ENCODE measurements at regions not wholly inside any gene's neighbourhood (a gene's known extent, or its start where the extent isn't known, plus 50 kb on each side); places are given as distances from the start of the nearest gene placed in this dataset.

GRCh38 chr12:42819846-42820245 is 230.3 kb upstream of the PRICKLE1 start:
- DNase-seq (ENCODE audit: low read depth in 2 of 3, low spot score in 2 of 3) = no peak

GRCh38 chr12:42815068-42815467 is 225.5 kb upstream of the PRICKLE1 start:
- DNase-seq (ENCODE audit: low read depth in 2 of 3, low spot score in 2 of 3) = no peak

- DNase-seq (ENCODE audit: low read depth in 2 of 3, low spot score in 2 of 3) = no peak
Observed at GRCh38 chr12:42812871-42813270, 223.3 kb upstream of the PRICKLE1 start.

- DNase-seq (ENCODE audit: low read depth in 2 of 3, low spot score in 2 of 3) = no peak
Observed at GRCh38 chr12:42812086-42812485, 222.5 kb upstream of the PRICKLE1 start.

GRCh38 chr12:42810006-42810405 is 220.5 kb upstream of the PRICKLE1 start:
- DNase-seq (ENCODE audit: low read depth in 2 of 3, low spot score in 2 of 3) = no peak

GRCh38 chr12:42809226-42809625 is 219.7 kb upstream of the PRICKLE1 start:
- DNase-seq (ENCODE audit: low read depth in 2 of 3, low spot score in 2 of 3) = no peak

- no peak for DNase-seq (ENCODE audit: low read depth in 2 of 3, low spot score in 2 of 3)
Observed at GRCh38 chr12:42807766-42808165, 218.2 kb upstream of the PRICKLE1 start.

- DNase-seq (ENCODE audit: low read depth in 2 of 3, low spot score in 2 of 3) = no peak
Observed at GRCh38 chr12:42807251-42807650, 217.7 kb upstream of the PRICKLE1 start.

GRCh38 chr12:42804928-42805327 is 215.4 kb upstream of the PRICKLE1 start:
- DNase-seq (ENCODE audit: low read depth in 2 of 3, low spot score in 2 of 3) = no peak

GRCh38 chr12:42802785-42803189 is 213.2 kb upstream of the PRICKLE1 start:
- DNase-seq (ENCODE audit: low read depth in 2 of 3, low spot score in 2 of 3) = no peak

GRCh38 chr12:42801271-42801670 is 211.7 kb upstream of the PRICKLE1 start:
- DNase-seq (ENCODE audit: low read depth in 2 of 3, low spot score in 2 of 3) = no peak

GRCh38 chr12:42799966-42800365 is 210.4 kb upstream of the PRICKLE1 start:
- DNase-seq (ENCODE audit: low read depth in 2 of 3, low spot score in 2 of 3) = no peak

- no peak for DNase-seq (ENCODE audit: low read depth in 2 of 3, low spot score in 2 of 3)
Observed at GRCh38 chr12:42798811-42799438, 209.4 kb upstream of the PRICKLE1 start.

GRCh38 chr12:42794806-42795205 is 205.3 kb upstream of the PRICKLE1 start:
- no peak for DNase-seq (ENCODE audit: low read depth in 2 of 3, low spot score in 2 of 3)

GRCh38 chr12:42793166-42793565 is 203.6 kb upstream of the PRICKLE1 start:
- DNase-seq (ENCODE audit: low read depth in 2 of 3, low spot score in 2 of 3) = no peak

GRCh38 chr12:42792265-42792664 is 202.7 kb upstream of the PRICKLE1 start:
- no peak for DNase-seq (ENCODE audit: low read depth in 2 of 3, low spot score in 2 of 3)

GRCh38 chr12:42791399-42791798 is 201.9 kb upstream of the PRICKLE1 start:
- no peak for DNase-seq (ENCODE audit: low read depth in 2 of 3, low spot score in 2 of 3)

GRCh38 chr12:42790761-42791151 is 201.2 kb upstream of the PRICKLE1 start:
- DNase-seq (ENCODE audit: low read depth in 2 of 3, low spot score in 2 of 3) = peak in 2 of 3 donors; percentile 3 to 11

- DNase-seq (ENCODE audit: low read depth in 2 of 3, low spot score in 2 of 3) = no peak
Observed at GRCh38 chr12:42789808-42790760, 200.5 kb upstream of the PRICKLE1 start.

GRCh38 chr12:42786400-42787148 is 197.0 kb upstream of the PRICKLE1 start:
- DNase-seq (ENCODE audit: low read depth in 2 of 3, low spot score in 2 of 3) = no peak

GRCh38 chr12:42785944-42786343 is 196.4 kb upstream of the PRICKLE1 start:
- no peak for DNase-seq (ENCODE audit: low read depth in 2 of 3, low spot score in 2 of 3)
